NCI-H2029 treated with DMSO at 0.1 percent for 48 hours (cell line): ENCODE measurements at regions not wholly inside any gene's neighbourhood (a gene's known extent, or its start where the extent isn't known, plus 50 kb on each side); places are given as distances from the start of the nearest gene placed in this dataset.

ENCODE experiments used
- DNase-seq: peaks from one replicate; lab custom pipeline; 2025; lab: John Stamatoyannopoulos, UW

- no peak for DNase-seq
Observed at GRCh38 chr1:29586215-29586614, 349.9 kb downstream of the PTPRU start.

- no peak for DNase-seq
Observed at GRCh38 chr1:29585656-29586055, 349.3 kb downstream of the PTPRU start.

GRCh38 chr1:29585201-29585600 lies 348.9 kb downstream of the PTPRU start:
- no peak for DNase-seq

GRCh38 chr1:29584776-29585175 lies 348.5 kb downstream of the PTPRU start:
- DNase-seq: no peak

- DNase-seq: no peak
Observed at GRCh38 chr1:29584362-29584761, 348.0 kb downstream of the PTPRU start.

GRCh38 chr1:29583727-29584126 lies 347.4 kb downstream of the PTPRU start:
- no peak for DNase-seq

GRCh38 chr1:29581256-29581655 lies 344.9 kb downstream of the PTPRU start:
- DNase-seq: no peak

- DNase-seq: no peak
Observed at GRCh38 chr1:29579821-29580425, 343.6 kb downstream of the PTPRU start.

- DNase-seq: no peak
Observed at GRCh38 chr1:29577512-29577911, 341.2 kb downstream of the PTPRU start.

- DNase-seq: no peak
Observed at GRCh38 chr1:29576510-29576909, 340.2 kb downstream of the PTPRU start.

- DNase-seq: no peak
Observed at GRCh38 chr1:29575826-29576225, 339.5 kb downstream of the PTPRU start.

- peak; percentile 17 for DNase-seq
Observed at GRCh38 chr1:29575277-29575676, 339.0 kb downstream of the PTPRU start.

- DNase-seq: no peak
Observed at GRCh38 chr1:29574871-29575270, 338.5 kb downstream of the PTPRU start.

- DNase-seq: no peak
Observed at GRCh38 chr1:29569971-29570634, 333.8 kb downstream of the PTPRU start.

GRCh38 chr1:29567257-29567656 lies 330.9 kb downstream of the PTPRU start:
- no peak for DNase-seq

GRCh38 chr1:29565490-29565889 lies 329.2 kb downstream of the PTPRU start:
- DNase-seq: no peak

GRCh38 chr1:29563571-29563970 lies 327.2 kb downstream of the PTPRU start:
- no peak for DNase-seq

GRCh38 chr1:29563092-29563491 lies 326.8 kb downstream of the PTPRU start:
- no peak for DNase-seq

GRCh38 chr1:29559056-29559455 lies 322.7 kb downstream of the PTPRU start:
- DNase-seq: no peak

- DNase-seq: no peak
Observed at GRCh38 chr1:29557701-29558600, 321.6 kb downstream of the PTPRU start.

GRCh38 chr1:29557066-29557465 lies 320.7 kb downstream of the PTPRU start:
- DNase-seq: no peak

GRCh38 chr1:29556657-29557056 lies 320.3 kb downstream of the PTPRU start:
- no peak for DNase-seq

- DNase-seq: no peak
Observed at GRCh38 chr1:29555043-29555620, 318.8 kb downstream of the PTPRU start.
